IMR-90 (cell line): ENCODE measurements at regions not wholly inside any gene's neighbourhood (a gene's known extent, or its start where the extent isn't known, plus 50 kb on each side); places are given as distances from the start of the nearest gene placed in this dataset.

Source experiments
- ATAC-seq: fragments of 200-7000 bp; cut with Tn5 transposase; 2 replicates; pipeline ENCODE4 v1.9.1; 2020; ENCODE audit warnings: low read depth, mild to moderate bottlenecking, moderate library complexity
- BruUV-seq: library from RNA; stranded (reverse); fragments of 400-500 nt; replicated peaks from 2 replicates; lab custom pipeline; 2021; lab: Mats Ljungman, UMichigan
- CTCF ChIA-PET: fragments of 300-600 bp; formaldehyde crosslinking; extraction: SDS; loops from one replicate; lab custom pipeline; 2021; ENCODE audit warnings: antibody characterized with exemption; lab: Yijun Ruan, JAX
- POLR2A ChIA-PET: fragments of 300-600 bp; sonication (Branson Sonifier 250); formaldehyde crosslinking; loops from one replicate; lab custom pipeline; 2022; ENCODE audit warnings: antibody characterized with exemption; ENCODE audit not compliant: unreplicated experiment; lab: Charles Lee
- DNase-seq: peaks from one replicate; pipeline ENCODE4 v3.0.0; 2013
- H2AFZ ChIP-seq: replicated peaks from 2 replicates; pipeline ENCODE3; 2013; ENCODE audit warnings: low read length, mild to moderate bottlenecking; ENCODE audit not compliant: poor library complexity
- H2AK5ac ChIP-seq: 2 replicates; pipeline ENCODE4 v1.6.1; 2013; ENCODE audit warnings: low read depth, low read length, inconsistent platforms
- H2AK9ac ChIP-seq: replicated peaks from 2 replicates; pipeline ENCODE3; 2013; ENCODE audit warnings: mild to moderate bottlenecking, low read depth, low read length, moderate library complexity; ENCODE audit not compliant: poor library complexity
- H2BK120ac ChIP-seq: 2 replicates; pipeline ENCODE4 v1.6.1; 2013; ENCODE audit warnings: low read depth, low read length, inconsistent platforms
- H2BK15ac ChIP-seq: 3 replicates; pipeline ENCODE4 v1.6.1; 2013; ENCODE audit warnings: low read depth, low read length, inconsistent platforms
- H2BK20ac ChIP-seq: 2 replicates; pipeline ENCODE4 v1.6.1; 2013; ENCODE audit warnings: low read depth, mild to moderate bottlenecking, inconsistent platforms, low read length, moderate library complexity
- H2BK5ac ChIP-seq: 2 replicates; pipeline ENCODE4 v1.6.1; 2013; ENCODE audit warnings: mild to moderate bottlenecking, low read depth, low read length, inconsistent platforms; ENCODE audit not compliant: poor library complexity, severe bottlenecking
- H3K14ac ChIP-seq: replicated peaks from 2 replicates; pipeline ENCODE4 v1.6.1; 2013; ENCODE audit warnings: low read depth, low read length, inconsistent platforms
- H3K18ac ChIP-seq: 2 replicates; pipeline ENCODE4 v1.6.1; 2013; ENCODE audit warnings: low read depth, low read length, control low read depth
- H3K23ac ChIP-seq: 2 replicates; pipeline ENCODE4 v1.6.1; 2013; ENCODE audit warnings: low read depth, low read length, inconsistent platforms
- H3K27ac ChIP-seq: 2 replicates; pipeline ENCODE4 v1.5.1; 2013; ENCODE audit warnings: mild to moderate bottlenecking, control low read depth, low read length; ENCODE audit not compliant: insufficient read depth
- H3K27me3 ChIP-seq: 2 replicates; pipeline ENCODE4 v1.6.1; 2013; ENCODE audit warnings: low read length; ENCODE audit not compliant: control insufficient read depth, insufficient read depth
- H3K36me3 ChIP-seq: 2 replicates; pipeline ENCODE4 v1.6.1; 2013; ENCODE audit warnings: low read length, mixed read lengths; ENCODE audit not compliant: control insufficient read depth, insufficient read depth
- H3K4ac ChIP-seq: 2 replicates; pipeline ENCODE4 v1.6.1; 2013; ENCODE audit warnings: low read depth, low read length, inconsistent platforms
- H3K4me1 ChIP-seq: 2 replicates; pipeline ENCODE4 v1.6.1; 2013; ENCODE audit warnings: low read length, mixed read lengths; ENCODE audit not compliant: control insufficient read depth, insufficient read depth
- H3K4me2 ChIP-seq: 2 replicates; pipeline ENCODE4 v1.6.1; 2013; ENCODE audit warnings: low read depth, mild to moderate bottlenecking, control low read depth, low read length, moderate library complexity
- H3K4me3 ChIP-seq: 2 replicates; pipeline ENCODE4 v1.5.1; 2013; ENCODE audit warnings: low read depth, mild to moderate bottlenecking, control low read depth, low read length, moderate library complexity; ENCODE audit not compliant: insufficient read depth
- H3K56ac ChIP-seq: 2 replicates; pipeline ENCODE4 v1.6.1; 2013; ENCODE audit warnings: low read length, inconsistent platforms; ENCODE audit not compliant: insufficient read depth; ENCODE audit errors: extremely low read depth
- H3K79me1 ChIP-seq, 2 experiments: 2 replicates each; pipeline ENCODE4 v1.6.1; 2013; ENCODE audit warnings: low read length in 2 of 2, inconsistent platforms in 1 of 2, low read depth in 1 of 2
- H3K9ac ChIP-seq: 2 replicates; pipeline ENCODE4 v1.6.1; 2013; ENCODE audit warnings: low read depth, low read length, control low read depth
- H3K9me1 ChIP-seq: 2 replicates; pipeline ENCODE4 v1.6.1; 2013; ENCODE audit warnings: low read length, inconsistent platforms; ENCODE audit not compliant: insufficient read depth
- H3K9me3 ChIP-seq: 2 replicates; pipeline ENCODE4 v1.6.1; 2013; ENCODE audit warnings: low read length; ENCODE audit not compliant: control insufficient read depth, insufficient read depth
- H4K20me1 ChIP-seq: 2 replicates; pipeline ENCODE4 v1.6.1; 2013; ENCODE audit warnings: low read length, inconsistent platforms; ENCODE audit not compliant: insufficient read depth
- H4K5ac ChIP-seq: 2 replicates; pipeline ENCODE4 v1.6.1; 2013; ENCODE audit warnings: mild to moderate bottlenecking, low read depth, low read length, control low read depth
- H4K8ac ChIP-seq, 2 experiments: 2 replicates each; pipeline ENCODE4 v1.6.1; 2013; ENCODE audit warnings: low read depth in 2 of 2, low read length in 2 of 2, control low read depth in 1 of 2, inconsistent platforms in 1 of 2
- H4K91ac ChIP-seq: 2 replicates; pipeline ENCODE4 v1.6.1; 2013; ENCODE audit warnings: low read depth, low read length, inconsistent platforms; ENCODE audit not compliant: insufficient read depth
- BHLHE40 ChIP-seq: fragments of 150-350 bp; IDR thresholded peaks from 2 replicates; pipeline ENCODE4 v1.6.1; 2016; ENCODE audit warnings: mild to moderate bottlenecking, low read depth, low read length
- CEBPB ChIP-seq: IDR thresholded peaks from 2 replicates; pipeline ENCODE4 v1.6.1; 2012; ENCODE audit warnings: low read depth, low read length, improper control_type of control experiment
- CHD1 ChIP-seq: IDR thresholded peaks from 2 replicates; pipeline ENCODE4 v1.6.1; 2012; ENCODE audit warnings: low read depth, low read length, improper control_type of control experiment
- CTCF ChIP-seq: conservative IDR thresholded peaks from 2 replicates; pipeline ENCODE4 v1.5.1; 2012; ENCODE audit warnings: mild to moderate bottlenecking, low read depth, low read length, improper control_type of control experiment
- ELK1 ChIP-seq: fragments of 150-350 bp; IDR thresholded peaks from 2 replicates; pipeline ENCODE4 v1.6.1; 2016; ENCODE audit warnings: low read depth, mild to moderate bottlenecking, low read length, moderate library complexity, borderline replicate concordance
- FOS ChIP-seq: fragments of 150-350 bp; IDR thresholded peaks from 2 replicates; pipeline ENCODE4 v1.6.1; 2016; ENCODE audit warnings: low read depth, low read length
- MAFK ChIP-seq: IDR thresholded peaks from 2 replicates; pipeline ENCODE4 v1.6.1; 2012; ENCODE audit warnings: low read depth, low read length, improper control_type of control experiment
- MAZ ChIP-seq: IDR thresholded peaks from 2 replicates; pipeline ENCODE4 v1.6.1; 2012; ENCODE audit warnings: low read depth, mild to moderate bottlenecking, low read length, improper control_type of control experiment, moderate library complexity, borderline replicate concordance
- MXI1 ChIP-seq: IDR thresholded peaks from 2 replicates; pipeline ENCODE4 v1.6.1; 2012; ENCODE audit warnings: low read depth, mild to moderate bottlenecking, low read length, moderate library complexity, borderline replicate concordance
- NFE2L2 ChIP-seq: fragments of 150-350 bp; IDR thresholded peaks from 2 replicates; pipeline ENCODE4 v1.6.1; 2016; ENCODE audit warnings: low read depth, mild to moderate bottlenecking, low read length
- POLR2A ChIP-seq: IDR thresholded peaks from 2 replicates; pipeline ENCODE4 v1.6.1; 2012; ENCODE audit warnings: mild to moderate bottlenecking, low read depth, low read length
- RAD21 ChIP-seq: IDR thresholded peaks from 2 replicates; pipeline ENCODE4 v1.6.1; 2012; ENCODE audit warnings: low read length, improper control_type of control experiment
- RCOR1 ChIP-seq: IDR thresholded peaks from 2 replicates; pipeline ENCODE4 v1.6.1; 2012; ENCODE audit warnings: mild to moderate bottlenecking, low read length, improper control_type of control experiment; ENCODE audit not compliant: insufficient replicate concordance
- RFX5 ChIP-seq: IDR thresholded peaks from 2 replicates; pipeline ENCODE4 v1.8.0; 2012; ENCODE audit warnings: low read depth, mild to moderate bottlenecking, low read length, moderate library complexity
- SMC3 ChIP-seq: fragments of 150-350 bp; IDR thresholded peaks from 2 replicates; pipeline ENCODE4 v1.6.1; 2016; ENCODE audit warnings: low read depth, mild to moderate bottlenecking, antibody characterized with exemption, low read length, moderate library complexity
- USF2 ChIP-seq: fragments of 150-350 bp; IDR thresholded peaks from 2 replicates; pipeline ENCODE4 v1.6.1; 2017; ENCODE audit warnings: mild to moderate bottlenecking, antibody characterized with exemption, low read length, low read depth
- WGBS, 2 experiments: methylation state at CpG; one replicate each; pipeline versions ENCODE4 v1.1.5 to v1.1.7; 2013; ENCODE audit warnings: missing lambda C conversion rate in 2 of 2; ENCODE audit not compliant: insufficient read length in 1 of 2; ENCODE audit errors: extremely low coverage in 2 of 2; 5-methylcytosine and 5-hydroxymethylcytosine counted together
- dilution Hi-C: fragments of 300-500 bp; cut with HindIII; formaldehyde crosslinking; loops from one replicate; pipeline ENCODE4 v1.14.3; 2018; ENCODE audit warnings: low sequenced_read_pairs; ENCODE audit not compliant: unreplicated experiment
- in situ Hi-C: fragments of 300-500 bp; cut with MboI; formaldehyde crosslinking; loops from 3 replicates; pipeline ENCODE4 v1.14.3; 2019; ENCODE audit warnings: low sequenced_read_pairs, inconsistent platforms, mixed read lengths
- intact Hi-C: fragments of 100-400 bp; cut with micrococcal nuclease; formaldehyde crosslinking; loops from 2 replicates; pipeline ENCODE4 v1.10.0; 2022

DNA sequence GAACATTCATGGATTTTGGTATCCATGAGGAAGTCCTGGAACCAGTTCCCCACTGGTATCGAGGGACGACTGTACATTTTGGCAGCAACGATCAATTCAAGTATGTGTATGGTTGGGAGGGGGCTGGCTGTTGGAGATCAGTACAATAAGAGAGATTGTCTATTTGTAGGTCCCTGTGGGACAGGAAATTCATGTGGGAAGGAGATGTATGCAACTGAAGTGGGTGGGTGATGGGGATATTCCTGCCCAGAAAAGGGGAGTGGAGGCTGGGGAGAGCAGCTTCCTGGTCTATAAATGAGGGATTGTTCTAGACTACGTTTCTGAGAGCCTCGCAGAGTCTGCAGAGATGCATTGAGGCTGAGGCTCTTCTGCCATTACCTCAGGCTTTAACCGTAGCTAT lies 140.2 kb upstream of the MAGI3 start:
- dilution Hi-C loops = no loop called here
- TF ChIP-seq POLR2A (no peak), FOS (no peak), ELK1 (no peak), NFE2L2 (no peak), RAD21 (no peak), MAZ (no peak), MXI1 (no peak), SMC3 (no peak), MAFK (no peak), CTCF (no peak), BHLHE40 (no peak), CHD1 (no peak), USF2 (no peak), RFX5 (no peak), RCOR1 (no peak), CEBPB (no peak)
- Histone ChIP-seq H3K4me1 (no peaks in the 10 kb centered on the region), H2AK5ac (no peak overlapping the region), H3K56ac (no peak overlapping the region), H2BK5ac (no peak overlapping the region), H2BK120ac (no peak overlapping the region), H3K18ac (no peak overlapping the region), H3K27me3 (peaks cover 20% of the 10 kb centered on the region), H3K9me1 (no peaks in the 10 kb centered on the region), H3K23ac (no peak overlapping the region), H4K20me1 (no peaks in the 10 kb centered on the region), H2BK20ac (no peak overlapping the region), H3K14ac (no peak overlapping the region), H4K8ac (no peak overlapping the region), H2AFZ (no peak overlapping the region), H4K91ac (no peak overlapping the region), H2BK15ac (no peak overlapping the region), H3K27ac (no peak overlapping the region), H3K4me3 (no peak overlapping the region), H4K5ac (no peak overlapping the region), H3K79me1 (no peaks in the 10 kb centered on the region), H3K4ac (no peak overlapping the region), H3K4me2 (no peak overlapping the region), H3K9ac (no peak overlapping the region), H3K9me3 (no peaks in the 10 kb centered on the region), H2AK9ac (no peak overlapping the region), H3K36me3 (no peaks in the 10 kb centered on the region)
- WGBS, 2 experiments = 95% methylated on average over 3 of the region's 6 CpGs; no CpG with 5 or more reads in 1 of the 2 experiments
- DNase-seq (no peak), ATAC-seq (no peak)
- ChIA-PET CTCF (no interaction called here), POLR2A (no interaction called here)
- BruUV-seq = no TSS peak
- intact Hi-C loops = no loop called here
- in situ Hi-C loops = no loop called here
